GM23338 (cell line): ENCODE measurements at regions not wholly inside any gene's neighbourhood (a gene's known extent, or its start where the extent isn't known, plus 50 kb on each side); places are given as distances from the start of the nearest gene placed in this dataset.

Experiments
- ATAC-seq: fragments of 200-7000 bp; cut with Tn5 transposase; 3 replicates; pipeline ENCODE4 v1.9.1; 2020
- DNase-seq: peaks from one replicate; pipeline ENCODE4 v3.0.0-alpha.2; 2015; ENCODE audit warnings: low spot score
- H2AFZ ChIP-seq: fragments of 200-600 bp; sonication (generic); 2 replicates; pipeline ENCODE4 v1.8.0; 2016; ENCODE audit warnings: antibody characterized with exemption, mild to moderate bottlenecking, moderate library complexity
- H3F3A ChIP-seq: fragments of 200-600 bp; sonication (generic); replicated peaks from 2 replicates; pipeline ENCODE4 v1.8.0; 2017; ENCODE audit warnings: antibody characterized with exemption, mixed run types, low read depth
- H3K27ac ChIP-seq: fragments of 200-600 bp; sonication (generic); 2 replicates; pipeline ENCODE4 v1.6.1; 2016; ENCODE audit warnings: low read depth
- H3K27me3 ChIP-seq: fragments of 200-600 bp; sonication (generic); 2 replicates; pipeline ENCODE4 v1.8.0; 2016; ENCODE audit warnings: mild to moderate bottlenecking, mixed run types, moderate library complexity; ENCODE audit not compliant: insufficient read depth
- H3K36me3 ChIP-seq: fragments of 200-600 bp; sonication (generic); 2 replicates; pipeline ENCODE4 v1.8.0; 2016; ENCODE audit warnings: mild to moderate bottlenecking; ENCODE audit not compliant: insufficient read depth
- H3K4me1 ChIP-seq: fragments of 200-600 bp; sonication (generic); 2 replicates; pipeline ENCODE4 v1.8.0; 2016; ENCODE audit warnings: mild to moderate bottlenecking, moderate library complexity; ENCODE audit not compliant: insufficient read depth
- H3K4me2 ChIP-seq: fragments of 200-600 bp; sonication (generic); 2 replicates; pipeline ENCODE4 v1.7.1; 2017; ENCODE audit warnings: mixed run types
- H3K4me3 ChIP-seq: fragments of 200-600 bp; sonication (generic); 2 replicates; pipeline ENCODE4 v1.6.1; 2016; ENCODE audit warnings: mixed run types
- H3K79me2 ChIP-seq: fragments of 200-600 bp; sonication (generic); replicated peaks from 2 replicates; pipeline ENCODE4 v1.8.0; 2017; ENCODE audit warnings: mild to moderate bottlenecking; ENCODE audit not compliant: insufficient read depth
- H3K9me2 ChIP-seq: fragments of 200-600 bp; sonication (generic); 2 replicates; pipeline ENCODE4 v1.8.0; 2017; ENCODE audit not compliant: insufficient read depth
- H4K20me1 ChIP-seq: fragments of 200-600 bp; sonication (generic); replicated peaks from 2 replicates; pipeline ENCODE4 v1.8.0; 2017; ENCODE audit warnings: mild to moderate bottlenecking; ENCODE audit not compliant: insufficient read depth
- H3K27ac Mint-ChIP-seq: 2 replicates; pipeline ENCODE4 v1.8.0; 2020; ENCODE audit warnings: inconsistent platforms, mild to moderate bottlenecking, moderate library complexity, mixed read lengths
- H3K27me3 Mint-ChIP-seq: 3 replicates; pipeline ENCODE4 v1.8.0; 2022; ENCODE audit warnings: low read depth, mild to moderate bottlenecking, moderate library complexity, mixed read lengths, inconsistent platforms; ENCODE audit not compliant: insufficient read depth, poor library complexity
- H3K36me3 Mint-ChIP-seq: 3 replicates; pipeline ENCODE4 v1.8.0; 2021; ENCODE audit warnings: low read depth, mild to moderate bottlenecking, inconsistent platforms, moderate library complexity, mixed read lengths
- H3K4me1 Mint-ChIP-seq: 3 replicates; pipeline ENCODE4 v1.8.0; 2020; ENCODE audit warnings: mild to moderate bottlenecking, inconsistent platforms, mixed read lengths
- H3K4me3 Mint-ChIP-seq: 3 replicates; pipeline ENCODE4 v1.8.0; 2021; ENCODE audit warnings: moderate library complexity, mild to moderate bottlenecking, inconsistent platforms, mixed read lengths
- H3K9me3 Mint-ChIP-seq: 3 replicates; pipeline ENCODE4 v1.8.0; 2020; ENCODE audit warnings: moderate library complexity, mild to moderate bottlenecking, inconsistent platforms, mixed read lengths
- CREB1 ChIP-seq: fragments of 250-450 bp; sonication (Bioruptor Pico); IDR thresholded peaks from 2 replicates; pipeline ENCODE4 v1.5.0; 2020; ENCODE audit warnings: low read depth, mild to moderate bottlenecking, moderate library complexity
- EZH2phosphoT487 ChIP-seq: fragments of 200-600 bp; sonication (generic); IDR thresholded peaks from one replicate; pipeline ENCODE4 v1.8.1; 2018; ENCODE audit warnings: antibody characterized with exemption; ENCODE audit not compliant: unreplicated experiment
- JUNB ChIP-seq: IDR thresholded peaks from one replicate; pipeline ENCODE4 v1.6.1; 2016; ENCODE audit warnings: antibody characterized with exemption; ENCODE audit not compliant: unreplicated experiment
- POLR2AphosphoS5 ChIP-seq: IDR thresholded peaks from 2 replicates; pipeline ENCODE4 v1.6.1; 2016; ENCODE audit warnings: antibody characterized with exemption, low read depth
- ZNF114 ChIP-seq: fragments of 250-450 bp; sonication (Bioruptor Pico); IDR thresholded peaks from 2 replicates; pipeline ENCODE4 v1.5.0; 2020; ENCODE audit warnings: mild to moderate bottlenecking, moderate library complexity
- ZNF331 ChIP-seq: fragments of 250-450 bp; sonication (Bioruptor Pico); IDR thresholded peaks from 2 replicates; pipeline ENCODE4 v1.5.0; 2020; ENCODE audit warnings: low read depth, mild to moderate bottlenecking, moderate library complexity
- TF ChIP-seq, protein P1 (sequence below), 2 experiments: fragments of 200-600 bp in 1 of 2; sonication (generic) in 1 of 2; conservative IDR thresholded peaks; 2 replicates each; pipeline versions ENCODE4 v1.5.1 to v1.6.1; 2016 to 2017; ENCODE audit warnings: antibody characterized with exemption in 2 of 2, low read depth in 2 of 2, mild to moderate bottlenecking in 2 of 2, moderate library complexity in 1 of 2
- TF ChIP-seq, protein P2 (sequence below): IDR thresholded peaks from 2 replicates; pipeline ENCODE4 v1.6.1; 2016; ENCODE audit warnings: antibody characterized with exemption
- TF ChIP-seq, protein P3 (sequence below): fragments of 250-450 bp; sonication (Bioruptor Pico); IDR thresholded peaks from 2 replicates; pipeline ENCODE4 v1.5.0; 2020; ENCODE audit warnings: mild to moderate bottlenecking, moderate library complexity

GRCh38 chr18:27242392-27243047 lies 57.4 kb upstream of the CHST9 start (continued):
- TF ChIP-seq, protein P1, sequence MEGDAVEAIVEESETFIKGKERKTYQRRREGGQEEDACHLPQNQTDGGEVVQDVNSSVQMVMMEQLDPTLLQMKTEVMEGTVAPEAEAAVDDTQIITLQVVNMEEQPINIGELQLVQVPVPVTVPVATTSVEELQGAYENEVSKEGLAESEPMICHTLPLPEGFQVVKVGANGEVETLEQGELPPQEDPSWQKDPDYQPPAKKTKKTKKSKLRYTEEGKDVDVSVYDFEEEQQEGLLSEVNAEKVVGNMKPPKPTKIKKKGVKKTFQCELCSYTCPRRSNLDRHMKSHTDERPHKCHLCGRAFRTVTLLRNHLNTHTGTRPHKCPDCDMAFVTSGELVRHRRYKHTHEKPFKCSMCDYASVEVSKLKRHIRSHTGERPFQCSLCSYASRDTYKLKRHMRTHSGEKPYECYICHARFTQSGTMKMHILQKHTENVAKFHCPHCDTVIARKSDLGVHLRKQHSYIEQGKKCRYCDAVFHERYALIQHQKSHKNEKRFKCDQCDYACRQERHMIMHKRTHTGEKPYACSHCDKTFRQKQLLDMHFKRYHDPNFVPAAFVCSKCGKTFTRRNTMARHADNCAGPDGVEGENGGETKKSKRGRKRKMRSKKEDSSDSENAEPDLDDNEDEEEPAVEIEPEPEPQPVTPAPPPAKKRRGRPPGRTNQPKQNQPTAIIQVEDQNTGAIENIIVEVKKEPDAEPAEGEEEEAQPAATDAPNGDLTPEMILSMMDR (conservative IDR thresholded peaks at IDR 0.05; ENCODE audit: low read depth in 2 of 2), result no peak
- no peak for TF ChIP-seq POLR2AphosphoS5
- TF ChIP-seq EZH2phosphoT487, result no peak
- TF ChIP-seq, protein P2, sequence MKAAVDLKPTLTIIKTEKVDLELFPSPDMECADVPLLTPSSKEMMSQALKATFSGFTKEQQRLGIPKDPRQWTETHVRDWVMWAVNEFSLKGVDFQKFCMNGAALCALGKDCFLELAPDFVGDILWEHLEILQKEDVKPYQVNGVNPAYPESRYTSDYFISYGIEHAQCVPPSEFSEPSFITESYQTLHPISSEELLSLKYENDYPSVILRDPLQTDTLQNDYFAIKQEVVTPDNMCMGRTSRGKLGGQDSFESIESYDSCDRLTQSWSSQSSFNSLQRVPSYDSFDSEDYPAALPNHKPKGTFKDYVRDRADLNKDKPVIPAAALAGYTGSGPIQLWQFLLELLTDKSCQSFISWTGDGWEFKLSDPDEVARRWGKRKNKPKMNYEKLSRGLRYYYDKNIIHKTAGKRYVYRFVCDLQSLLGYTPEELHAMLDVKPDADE, result no peak
- no peak for TF ChIP-seq CREB1 (CRISPR knock-in tag)
- TF ChIP-seq ZNF114 (CRISPR knock-in tag), result no peak
- no peak for TF ChIP-seq ZNF331 (CRISPR knock-in tag)
- TF ChIP-seq JUNB, result no peak

DNA sequence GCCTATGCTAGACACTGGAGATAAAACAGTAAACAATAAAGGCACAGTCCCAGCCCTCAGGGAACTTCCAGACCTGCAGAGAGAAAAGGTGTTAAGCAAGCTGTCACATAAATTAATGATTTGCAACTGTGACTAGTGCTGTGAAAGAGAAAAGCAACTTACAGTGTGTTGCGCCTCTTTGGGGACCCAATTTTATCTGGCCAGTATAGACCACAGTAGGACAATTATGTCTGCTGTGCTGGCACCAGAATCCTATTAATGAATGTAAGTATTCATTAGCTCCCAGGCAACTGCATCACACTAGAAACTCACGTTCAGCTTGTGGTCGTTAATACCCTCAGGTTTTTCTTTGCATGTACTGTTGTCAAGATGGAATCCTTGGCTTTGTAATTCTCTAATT lies 55.3 kb upstream of the CHST9 start:
- H3F3A ChIP-seq, result no peaks in the 10 kb centered on the region
- H3K4me1 ChIP-seq, result peaks cover 27% of the 10 kb centered on the region
- H3K27me3 Mint-ChIP-seq, result no peaks in the 10 kb centered on the region
- no peak overlapping the region for H3K27ac ChIP-seq
- H3K9me2 ChIP-seq, result peaks cover 6% of the 10 kb centered on the region; the same call in 1 of the 2 replicates
- H3K4me3 ChIP-seq, result no peak overlapping the region
- H3K4me1 Mint-ChIP-seq, result peaks cover 11% of the 10 kb centered on the region; the same call in 1 of the 3 replicates
- H2AFZ ChIP-seq, result no peak overlapping the region; the same call in 1 of the 2 replicates
- H4K20me1 ChIP-seq, result no peaks in the 10 kb centered on the region
- H3K36me3 ChIP-seq, result no peaks in the 10 kb centered on the region
- H3K36me3 Mint-ChIP-seq, result peaks cover 4% of the 10 kb centered on the region; the same call in 1 of the 3 replicates
- DNase-seq (no peak), ATAC-seq (no peak)
- H3K27me3 ChIP-seq, result no peaks in the 10 kb centered on the region
- H3K4me2 ChIP-seq, result no peak overlapping the region
- no peak overlapping the region for H3K4me3 Mint-ChIP-seq
- no peaks in the 10 kb centered on the region for H3K79me2 ChIP-seq
- H3K27ac Mint-ChIP-seq, result no peak overlapping the region
- H3K9me3 Mint-ChIP-seq, result peaks cover 4% of the 10 kb centered on the region; the same call in 2 of the 3 replicates
- TF ChIP-seq, protein P1 (conservative IDR thresholded peaks at IDR 0.05; ENCODE audit: low read depth in 2 of 2), result no peak
- TF ChIP-seq EZH2phosphoT487 (no peak), ZNF114 (CRISPR knock-in tag) (no peak), POLR2AphosphoS5 (no peak)
- TF ChIP-seq, protein P3, sequence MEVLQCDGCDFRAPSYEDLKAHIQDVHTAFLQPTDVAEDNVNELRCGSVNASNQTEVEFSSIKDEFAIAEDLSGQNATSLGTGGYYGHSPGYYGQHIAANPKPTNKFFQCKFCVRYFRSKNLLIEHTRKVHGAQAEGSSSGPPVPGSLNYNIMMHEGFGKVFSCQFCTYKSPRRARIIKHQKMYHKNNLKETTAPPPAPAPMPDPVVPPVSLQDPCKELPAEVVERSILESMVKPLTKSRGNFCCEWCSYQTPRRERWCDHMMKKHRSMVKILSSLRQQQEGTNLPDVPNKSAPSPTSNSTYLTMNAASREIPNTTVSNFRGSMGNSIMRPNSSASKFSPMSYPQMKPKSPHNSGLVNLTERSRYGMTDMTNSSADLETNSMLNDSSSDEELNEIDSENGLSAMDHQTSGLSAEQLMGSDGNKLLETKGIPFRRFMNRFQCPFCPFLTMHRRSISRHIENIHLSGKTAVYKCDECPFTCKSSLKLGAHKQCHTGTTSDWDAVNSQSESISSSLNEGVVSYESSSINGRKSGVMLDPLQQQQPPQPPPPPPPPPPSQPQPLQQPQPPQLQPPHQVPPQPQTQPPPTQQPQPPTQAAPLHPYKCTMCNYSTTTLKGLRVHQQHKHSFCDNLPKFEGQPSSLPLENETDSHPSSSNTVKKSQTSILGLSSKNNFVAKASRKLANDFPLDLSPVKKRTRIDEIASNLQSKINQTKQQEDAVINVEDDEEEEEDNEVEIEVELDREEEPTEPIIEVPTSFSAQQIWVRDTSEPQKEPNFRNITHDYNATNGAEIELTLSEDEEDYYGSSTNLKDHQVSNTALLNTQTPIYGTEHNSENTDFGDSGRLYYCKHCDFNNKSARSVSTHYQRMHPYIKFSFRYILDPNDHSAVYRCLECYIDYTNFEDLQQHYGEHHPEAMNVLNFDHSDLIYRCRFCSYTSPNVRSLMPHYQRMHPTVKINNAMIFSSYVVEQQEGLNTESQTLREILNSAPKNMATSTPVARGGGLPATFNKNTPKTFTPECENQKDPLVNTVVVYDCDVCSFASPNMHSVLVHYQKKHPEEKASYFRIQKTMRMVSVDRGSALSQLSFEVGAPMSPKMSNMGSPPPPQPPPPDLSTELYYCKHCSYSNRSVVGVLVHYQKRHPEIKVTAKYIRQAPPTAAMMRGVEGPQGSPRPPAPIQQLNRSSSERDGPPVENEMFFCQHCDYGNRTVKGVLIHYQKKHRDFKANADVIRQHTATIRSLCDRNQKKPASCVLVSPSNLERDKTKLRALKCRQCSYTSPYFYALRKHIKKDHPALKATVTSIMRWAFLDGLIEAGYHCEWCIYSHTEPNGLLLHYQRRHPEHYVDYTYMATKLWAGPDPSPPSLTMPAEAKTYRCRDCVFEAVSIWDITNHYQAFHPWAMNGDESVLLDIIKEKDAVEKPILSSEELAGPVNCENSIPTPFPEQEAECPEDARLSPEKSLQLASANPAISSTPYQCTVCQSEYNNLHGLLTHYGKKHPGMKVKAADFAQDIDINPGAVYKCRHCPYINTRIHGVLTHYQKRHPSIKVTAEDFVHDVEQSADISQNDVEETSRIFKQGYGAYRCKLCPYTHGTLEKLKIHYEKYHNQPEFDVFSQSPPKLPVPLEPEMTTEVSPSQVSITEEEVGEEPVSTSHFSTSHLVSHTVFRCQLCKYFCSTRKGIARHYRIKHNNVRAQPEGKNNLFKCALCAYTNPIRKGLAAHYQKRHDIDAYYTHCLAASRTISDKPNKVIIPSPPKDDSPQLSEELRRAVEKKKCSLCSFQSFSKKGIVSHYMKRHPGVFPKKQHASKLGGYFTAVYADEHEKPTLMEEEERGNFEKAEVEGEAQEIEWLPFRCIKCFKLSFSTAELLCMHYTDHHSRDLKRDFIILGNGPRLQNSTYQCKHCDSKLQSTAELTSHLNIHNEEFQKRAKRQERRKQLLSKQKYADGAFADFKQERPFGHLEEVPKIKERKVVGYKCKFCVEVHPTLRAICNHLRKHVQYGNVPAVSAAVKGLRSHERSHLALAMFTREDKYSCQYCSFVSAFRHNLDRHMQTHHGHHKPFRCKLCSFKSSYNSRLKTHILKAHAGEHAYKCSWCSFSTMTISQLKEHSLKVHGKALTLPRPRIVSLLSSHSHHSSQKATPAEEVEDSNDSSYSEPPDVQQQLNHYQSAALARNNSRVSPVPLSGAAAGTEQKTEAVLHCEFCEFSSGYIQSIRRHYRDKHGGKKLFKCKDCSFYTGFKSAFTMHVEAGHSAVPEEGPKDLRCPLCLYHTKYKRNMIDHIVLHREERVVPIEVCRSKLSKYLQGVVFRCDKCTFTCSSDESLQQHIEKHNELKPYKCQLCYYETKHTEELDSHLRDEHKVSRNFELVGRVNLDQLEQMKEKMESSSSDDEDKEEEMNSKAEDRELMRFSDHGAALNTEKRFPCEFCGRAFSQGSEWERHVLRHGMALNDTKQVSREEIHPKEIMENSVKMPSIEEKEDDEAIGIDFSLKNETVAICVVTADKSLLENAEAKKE, result no peak
